NCI-H748 treated with DMSO at 0.1 percent for 48 hours (cell line): ENCODE measurements at regions not wholly inside any gene's neighbourhood (a gene's known extent, or its start where the extent isn't known, plus 50 kb on each side); places are given as distances from the start of the nearest gene placed in this dataset.
"Not testable (repeated sequence)": the region's sequence is repeated elsewhere in the genome, so short reads cannot be mapped to it uniquely, and the experiment has no call there.

Source experiments
- DNase-seq: peaks from one replicate; lab custom pipeline; 2025; lab: John Stamatoyannopoulos, UW

DNA sequence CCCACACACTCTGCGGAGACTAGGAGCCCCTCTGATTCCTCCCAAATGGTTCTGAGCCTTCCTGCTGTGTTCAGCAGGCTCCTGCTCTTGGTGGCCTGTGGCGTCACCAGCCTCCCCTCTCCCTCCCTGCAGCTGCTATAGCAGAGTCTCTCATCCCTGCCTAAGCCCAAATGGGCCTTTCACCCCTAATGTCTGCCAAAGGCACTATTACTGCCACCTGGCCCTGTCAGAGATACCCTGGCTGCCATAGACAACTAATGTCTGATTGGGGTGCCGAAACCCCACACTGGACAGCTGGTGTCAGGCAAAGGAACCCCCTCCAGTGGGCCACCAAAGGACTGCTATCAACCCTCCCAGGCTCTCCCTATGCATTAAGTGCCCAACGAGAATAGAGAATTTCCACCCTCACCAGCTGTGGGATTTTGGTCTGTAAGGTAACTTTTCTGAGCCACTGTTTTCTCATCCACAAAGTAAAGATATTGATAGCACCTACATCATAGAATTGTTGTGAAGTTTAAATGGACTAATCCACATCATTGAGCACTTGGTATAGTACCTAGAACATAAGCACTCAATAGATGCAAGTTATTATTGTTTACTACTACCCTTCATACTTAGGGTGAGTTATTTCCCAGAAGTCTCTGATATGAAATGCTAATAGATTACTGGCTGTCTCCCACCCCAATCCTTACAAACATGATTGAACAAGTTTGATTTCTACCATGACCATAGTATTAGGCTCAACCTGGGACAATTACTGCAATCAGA lies 421.3 kb downstream of the MID1IP1 start:
- no peak for DNase-seq

GRCh38 chrX:39226251-39226650 lies 425.0 kb downstream of the MID1IP1 start:
- DNase-seq, result no peak

DNA sequence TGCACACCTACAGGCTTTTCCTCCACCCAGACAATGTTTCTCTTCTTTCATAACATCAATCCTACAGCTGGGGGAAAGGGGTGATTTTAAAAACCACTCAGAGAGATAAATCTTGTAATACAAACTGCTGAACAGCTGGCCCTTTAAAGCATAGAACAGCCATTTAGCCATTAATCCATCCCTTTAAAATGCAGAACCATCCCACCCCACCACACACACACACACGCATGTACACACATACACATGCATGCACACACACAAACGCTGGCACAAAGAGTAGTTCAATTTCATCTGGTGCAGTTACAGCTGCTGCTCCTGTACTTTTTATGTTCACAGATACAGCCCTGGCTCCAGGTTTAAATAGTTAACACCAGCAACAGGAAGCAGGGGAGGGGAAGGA lies 426.1 kb downstream of the MID1IP1 start:
- no peak for DNase-seq

GRCh38 chrX:39238006-39238405 lies 436.7 kb downstream of the MID1IP1 start:
- no peak for DNase-seq

- DNase-seq, result peak; percentile 55
Measured at GRCh38 chrX:39242187-39242586, 440.9 kb downstream of the MID1IP1 start.

GRCh38 chrX:39244147-39244546 lies 442.9 kb downstream of the MID1IP1 start:
- DNase-seq, result no peak

DNA sequence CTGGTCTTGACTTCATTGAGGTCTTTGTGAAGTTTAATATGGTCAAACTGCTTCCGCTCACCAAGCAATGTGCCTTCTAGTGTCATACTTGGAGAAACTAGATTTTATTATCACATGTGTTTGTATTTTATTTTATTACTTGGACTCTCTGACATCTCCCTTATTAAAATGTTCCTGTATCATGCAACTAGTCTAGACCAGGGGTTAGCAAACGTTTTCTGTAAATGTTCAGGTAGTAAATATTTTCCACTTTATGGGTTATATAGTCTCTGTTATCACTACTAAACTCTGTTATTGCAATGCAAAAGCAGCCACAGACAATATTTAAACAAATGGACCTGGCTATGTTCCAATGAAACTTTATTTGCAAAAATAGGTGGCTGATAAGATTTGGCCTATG lies 443.8 kb downstream of the MID1IP1 start:
- DNase-seq, result no peak

DNA sequence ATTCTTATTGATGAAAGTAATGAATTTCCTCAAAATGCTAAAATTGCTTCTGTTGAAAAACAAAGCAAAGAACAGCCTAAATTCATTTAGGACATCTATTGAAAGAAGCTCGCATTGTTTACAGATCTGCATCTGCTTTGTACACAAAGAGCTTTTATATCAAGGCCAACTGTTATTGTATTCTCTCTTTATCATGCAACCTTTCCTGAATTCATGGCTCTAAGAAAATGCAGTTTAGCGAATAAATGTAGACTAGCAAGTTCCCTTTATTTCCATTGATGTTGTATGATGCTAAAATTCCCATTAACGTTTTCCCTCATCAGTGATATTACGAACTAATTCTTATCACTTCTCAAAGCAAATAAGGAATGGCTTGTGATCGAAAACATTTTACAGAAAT lies 446.3 kb downstream of the MID1IP1 start:
- no peak for DNase-seq

GRCh38 chrX:39248330-39248729 lies 447.1 kb downstream of the MID1IP1 start:
- DNase-seq, result no peak

DNA sequence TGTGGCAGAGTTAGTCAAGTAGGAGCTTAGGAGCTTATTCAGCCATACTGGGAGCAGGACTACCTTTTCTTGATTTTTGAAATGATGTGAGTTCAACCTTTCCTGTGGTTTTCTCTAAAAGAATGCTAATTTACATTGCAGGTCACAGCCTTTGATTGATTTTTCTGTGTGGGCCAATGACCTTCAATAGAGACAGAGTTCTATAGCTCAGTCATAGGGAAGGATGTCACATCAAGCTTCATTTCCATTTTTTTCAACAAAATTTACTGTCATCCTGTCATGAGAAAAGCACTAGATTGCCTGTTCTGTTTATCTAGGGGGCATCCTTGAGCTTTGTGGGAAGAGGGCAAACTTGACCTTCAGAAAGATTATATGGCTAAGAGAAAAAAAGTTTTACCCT lies 448.7 kb downstream of the MID1IP1 start:
- DNase-seq, result no peak

DNA sequence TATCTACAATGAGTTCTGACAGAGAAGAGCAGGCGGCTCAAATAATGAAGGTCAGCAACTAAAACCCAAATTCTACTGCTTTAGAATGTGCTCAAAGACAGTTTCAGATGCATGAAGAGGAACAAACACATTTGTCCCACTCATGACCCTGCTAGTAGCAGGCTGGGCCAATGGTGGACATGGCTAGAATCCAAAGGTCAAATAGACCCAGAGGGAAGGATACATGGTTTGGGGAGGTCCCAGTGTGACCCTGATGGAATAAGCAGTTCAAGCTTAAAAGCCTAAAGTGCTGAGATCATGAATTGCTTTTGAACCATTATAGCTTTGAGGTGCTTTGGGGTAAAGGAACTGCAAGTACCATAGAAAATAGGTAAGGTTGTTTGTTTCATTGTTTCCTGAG lies 450.7 kb downstream of the MID1IP1 start:
- no peak for DNase-seq

GRCh38 chrX:39253551-39253950 lies 452.3 kb downstream of the MID1IP1 start:
- no peak for DNase-seq

GRCh38 chrX:39258331-39258730 lies 457.1 kb downstream of the MID1IP1 start:
- peak; percentile 35 for DNase-seq

GRCh38 chrX:39260965-39261364 lies 459.7 kb downstream of the MID1IP1 start:
- no peak for DNase-seq

GRCh38 chrX:39261446-39262147 lies 460.3 kb downstream of the MID1IP1 start:
- DNase-seq, result peak; percentile 59

DNA sequence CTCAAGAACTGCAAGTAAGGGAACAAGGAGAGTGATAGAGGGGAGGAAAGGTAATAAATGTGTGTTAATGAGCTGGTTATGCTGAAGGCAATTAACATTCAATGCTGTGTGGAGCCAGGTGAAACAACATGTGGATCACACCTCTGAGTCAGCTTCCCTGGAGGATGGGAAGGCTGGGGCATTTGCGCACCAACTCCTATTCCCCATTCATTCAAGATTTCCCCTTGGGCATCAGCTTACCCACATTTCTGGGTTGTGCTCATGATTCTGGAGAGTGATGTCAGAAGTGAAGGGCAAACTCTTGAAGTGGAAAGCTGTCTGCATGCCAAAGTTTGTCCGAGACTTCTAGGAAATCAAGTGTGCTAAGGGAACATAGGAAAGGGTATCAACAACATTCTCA lies 461.4 kb downstream of the MID1IP1 start:
- no peak for DNase-seq

DNA sequence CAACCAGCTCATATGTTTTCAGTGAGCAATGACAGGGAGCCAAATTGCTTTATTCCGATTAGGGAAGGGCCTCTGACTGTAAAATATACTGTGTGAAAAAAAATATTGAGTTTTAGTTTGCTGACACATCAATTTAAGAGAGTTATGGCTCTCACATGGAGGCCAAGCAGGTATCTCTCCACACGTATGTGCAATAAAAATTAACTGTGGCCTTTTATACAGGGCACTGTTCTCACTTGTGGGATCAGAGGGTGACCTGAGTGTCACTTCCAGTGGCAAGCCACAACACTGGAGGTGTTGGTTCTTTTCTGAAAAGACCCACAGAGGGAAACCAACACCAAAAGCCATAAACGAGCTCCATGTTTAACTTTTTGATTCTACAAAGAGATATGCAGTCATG lies 462.8 kb downstream of the MID1IP1 start:
- no peak for DNase-seq

- no peak for DNase-seq
Measured at GRCh38 chrX:39267176-39267575, 465.9 kb downstream of the MID1IP1 start.

DNA sequence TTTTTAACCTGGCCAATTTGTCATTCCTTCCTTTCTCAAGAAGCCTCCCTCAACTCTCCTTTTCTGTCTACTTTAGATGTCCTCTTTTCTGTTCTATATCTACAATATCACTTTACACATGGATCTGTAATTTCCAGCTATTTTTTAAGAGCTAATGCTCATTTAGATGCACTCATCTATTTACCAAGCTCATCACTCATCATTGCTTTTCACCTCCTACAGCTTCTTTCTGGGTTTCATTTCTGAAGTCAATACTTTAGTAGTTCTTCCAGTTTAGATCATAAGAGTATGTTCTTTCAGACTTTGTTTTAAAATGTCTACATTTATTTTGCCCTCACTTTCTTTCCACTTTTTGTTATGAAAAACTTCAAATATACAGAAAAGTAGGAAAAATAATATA lies 466.9 kb downstream of the MID1IP1 start:
- DNase-seq, result no peak

DNA sequence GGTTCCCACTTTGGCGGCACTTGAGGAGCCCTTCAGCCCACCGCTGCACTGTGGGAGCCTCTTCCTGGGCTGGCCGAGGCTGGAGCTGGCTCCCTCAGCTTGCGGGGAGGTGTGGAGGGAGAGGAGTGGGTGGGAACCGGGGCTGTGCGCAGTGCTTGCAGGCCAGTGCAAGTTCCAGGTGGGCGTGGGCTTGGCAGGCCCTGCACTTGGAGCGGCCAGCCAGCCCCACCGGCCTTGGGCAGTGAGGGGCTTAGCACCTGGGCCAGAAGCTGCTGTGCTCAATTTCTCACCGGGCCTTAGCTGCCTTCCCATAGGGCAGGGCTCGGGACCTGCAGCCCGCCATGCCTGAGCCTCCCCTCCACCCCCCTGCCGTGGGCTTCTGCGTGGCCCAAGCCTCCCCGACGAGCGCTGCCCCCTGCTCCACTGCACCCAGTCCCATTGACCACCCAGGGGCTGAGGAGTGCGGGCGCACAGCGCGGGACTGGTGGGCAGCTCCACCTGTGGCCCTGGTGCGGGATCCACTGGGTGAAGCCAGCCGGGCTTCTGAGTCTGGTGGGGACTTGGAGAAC lies 474.3 kb downstream of the MID1IP1 start:
- no peak for DNase-seq

DNA sequence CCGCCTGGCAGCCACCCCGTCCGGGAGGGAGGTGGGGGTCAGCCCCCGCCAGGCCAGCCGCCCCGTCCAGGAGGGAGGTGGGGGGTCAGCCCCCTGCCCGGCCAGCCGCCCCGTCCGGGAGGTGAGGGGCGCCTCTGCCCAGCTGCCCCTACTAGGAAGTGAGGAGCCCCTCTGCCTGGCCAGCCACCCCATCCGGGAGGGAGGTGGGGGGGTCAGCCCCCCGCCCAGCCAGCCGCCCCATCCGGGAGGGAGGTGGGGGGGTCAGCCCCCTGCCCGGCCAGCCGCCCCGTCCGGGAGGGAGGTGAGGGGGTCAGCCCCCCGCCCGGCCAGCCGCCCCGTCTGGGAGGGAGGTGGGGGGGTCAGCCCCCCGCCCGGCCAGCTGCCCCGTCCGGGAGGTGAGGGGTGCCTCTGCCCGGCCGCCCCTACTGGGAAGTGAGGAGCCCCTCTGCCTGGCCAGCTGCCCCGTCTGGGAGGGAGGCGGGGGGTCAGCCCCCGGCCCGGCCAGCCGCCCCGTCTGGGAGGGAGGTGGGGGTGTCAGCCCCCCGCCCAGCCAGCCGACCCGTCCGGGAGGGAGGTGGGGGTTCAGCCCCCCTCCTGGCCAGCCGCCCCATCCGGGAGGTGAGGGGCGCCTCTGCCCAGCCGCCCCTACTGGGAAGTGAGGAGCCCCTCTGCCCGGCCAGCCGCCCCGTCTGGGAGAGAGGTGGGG lies 476.6 kb downstream of the MID1IP1 start:
- DNase-seq, result not testable (repeated sequence)

GRCh38 chrX:39283239-39283638 lies 482.0 kb downstream of the MID1IP1 start:
- DNase-seq, result no peak

DNA sequence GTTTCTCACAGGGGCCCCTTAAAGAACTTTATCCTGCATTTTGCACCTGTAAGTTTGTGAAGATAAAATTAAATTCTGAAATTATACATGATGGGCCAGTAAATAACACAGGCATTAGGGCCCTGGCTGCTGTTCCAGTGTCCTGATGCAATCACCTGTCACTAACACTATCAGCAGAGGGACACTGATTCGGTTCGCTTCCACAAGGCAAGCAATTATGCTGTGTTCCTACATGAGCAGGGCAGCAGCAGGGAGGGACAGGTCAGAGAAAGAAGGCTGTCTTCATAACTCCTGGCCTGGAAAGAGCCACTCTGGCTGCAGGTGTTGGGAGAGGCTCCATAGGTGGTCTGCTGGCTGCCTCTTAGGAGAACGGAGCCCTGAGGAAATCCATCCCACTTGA lies 487.3 kb downstream of the MID1IP1 start:
- no peak for DNase-seq
